IMR-90 (cell line): ENCODE measurements at regions not wholly inside any gene's neighbourhood (a gene's known extent, or its start where the extent isn't known, plus 50 kb on each side); places are given as distances from the start of the nearest gene placed in this dataset.

ENCODE experiments used
- ATAC-seq: fragments of 200-7000 bp; cut with Tn5 transposase; 2 replicates; pipeline ENCODE4 v1.9.1; 2020; ENCODE audit warnings: low read depth, mild to moderate bottlenecking, moderate library complexity
- BruUV-seq: library from RNA; stranded (reverse); fragments of 400-500 nt; replicated peaks from 2 replicates; lab custom pipeline; 2021; lab: Mats Ljungman, UMichigan
- CTCF ChIA-PET: fragments of 300-600 bp; formaldehyde crosslinking; extraction: SDS; loops from one replicate; lab custom pipeline; 2021; ENCODE audit warnings: antibody characterized with exemption; lab: Yijun Ruan, JAX
- POLR2A ChIA-PET: fragments of 300-600 bp; sonication (Branson Sonifier 250); formaldehyde crosslinking; loops from one replicate; lab custom pipeline; 2022; ENCODE audit warnings: antibody characterized with exemption; ENCODE audit not compliant: unreplicated experiment; lab: Charles Lee
- DNase-seq: peaks from one replicate; pipeline ENCODE4 v3.0.0; 2013
- H2AFZ ChIP-seq: replicated peaks from 2 replicates; pipeline ENCODE3; 2013; ENCODE audit warnings: low read length, mild to moderate bottlenecking; ENCODE audit not compliant: poor library complexity
- H2AK5ac ChIP-seq: 2 replicates; pipeline ENCODE4 v1.6.1; 2013; ENCODE audit warnings: low read depth, low read length, inconsistent platforms
- H2AK9ac ChIP-seq: replicated peaks from 2 replicates; pipeline ENCODE3; 2013; ENCODE audit warnings: mild to moderate bottlenecking, low read depth, low read length, moderate library complexity; ENCODE audit not compliant: poor library complexity
- H2BK120ac ChIP-seq: 2 replicates; pipeline ENCODE4 v1.6.1; 2013; ENCODE audit warnings: low read depth, low read length, inconsistent platforms
- H2BK15ac ChIP-seq: 3 replicates; pipeline ENCODE4 v1.6.1; 2013; ENCODE audit warnings: low read depth, low read length, inconsistent platforms
- H2BK20ac ChIP-seq: 2 replicates; pipeline ENCODE4 v1.6.1; 2013; ENCODE audit warnings: low read depth, mild to moderate bottlenecking, inconsistent platforms, low read length, moderate library complexity
- H2BK5ac ChIP-seq: 2 replicates; pipeline ENCODE4 v1.6.1; 2013; ENCODE audit warnings: mild to moderate bottlenecking, low read depth, low read length, inconsistent platforms; ENCODE audit not compliant: poor library complexity, severe bottlenecking
- H3K14ac ChIP-seq: replicated peaks from 2 replicates; pipeline ENCODE4 v1.6.1; 2013; ENCODE audit warnings: low read depth, low read length, inconsistent platforms
- H3K18ac ChIP-seq: 2 replicates; pipeline ENCODE4 v1.6.1; 2013; ENCODE audit warnings: low read depth, low read length, control low read depth
- H3K23ac ChIP-seq: 2 replicates; pipeline ENCODE4 v1.6.1; 2013; ENCODE audit warnings: low read depth, low read length, inconsistent platforms
- H3K27ac ChIP-seq: 2 replicates; pipeline ENCODE4 v1.5.1; 2013; ENCODE audit warnings: mild to moderate bottlenecking, control low read depth, low read length; ENCODE audit not compliant: insufficient read depth
- H3K27me3 ChIP-seq: 2 replicates; pipeline ENCODE4 v1.6.1; 2013; ENCODE audit warnings: low read length; ENCODE audit not compliant: control insufficient read depth, insufficient read depth
- H3K36me3 ChIP-seq: 2 replicates; pipeline ENCODE4 v1.6.1; 2013; ENCODE audit warnings: low read length, mixed read lengths; ENCODE audit not compliant: control insufficient read depth, insufficient read depth
- H3K4ac ChIP-seq: 2 replicates; pipeline ENCODE4 v1.6.1; 2013; ENCODE audit warnings: low read depth, low read length, inconsistent platforms
- H3K4me1 ChIP-seq: 2 replicates; pipeline ENCODE4 v1.6.1; 2013; ENCODE audit warnings: low read length, mixed read lengths; ENCODE audit not compliant: control insufficient read depth, insufficient read depth
- H3K4me2 ChIP-seq: 2 replicates; pipeline ENCODE4 v1.6.1; 2013; ENCODE audit warnings: low read depth, mild to moderate bottlenecking, control low read depth, low read length, moderate library complexity
- H3K4me3 ChIP-seq: 2 replicates; pipeline ENCODE4 v1.5.1; 2013; ENCODE audit warnings: low read depth, mild to moderate bottlenecking, control low read depth, low read length, moderate library complexity; ENCODE audit not compliant: insufficient read depth
- H3K56ac ChIP-seq: 2 replicates; pipeline ENCODE4 v1.6.1; 2013; ENCODE audit warnings: low read length, inconsistent platforms; ENCODE audit not compliant: insufficient read depth; ENCODE audit errors: extremely low read depth
- H3K79me1 ChIP-seq, 2 experiments: 2 replicates each; pipeline ENCODE4 v1.6.1; 2013; ENCODE audit warnings: low read length in 2 of 2, inconsistent platforms in 1 of 2, low read depth in 1 of 2
- H3K9ac ChIP-seq: 2 replicates; pipeline ENCODE4 v1.6.1; 2013; ENCODE audit warnings: low read depth, low read length, control low read depth
- H3K9me1 ChIP-seq: 2 replicates; pipeline ENCODE4 v1.6.1; 2013; ENCODE audit warnings: low read length, inconsistent platforms; ENCODE audit not compliant: insufficient read depth
- H3K9me3 ChIP-seq: 2 replicates; pipeline ENCODE4 v1.6.1; 2013; ENCODE audit warnings: low read length; ENCODE audit not compliant: control insufficient read depth, insufficient read depth
- H4K20me1 ChIP-seq: 2 replicates; pipeline ENCODE4 v1.6.1; 2013; ENCODE audit warnings: low read length, inconsistent platforms; ENCODE audit not compliant: insufficient read depth
- H4K5ac ChIP-seq: 2 replicates; pipeline ENCODE4 v1.6.1; 2013; ENCODE audit warnings: mild to moderate bottlenecking, low read depth, low read length, control low read depth
- H4K8ac ChIP-seq, 2 experiments: 2 replicates each; pipeline ENCODE4 v1.6.1; 2013; ENCODE audit warnings: low read depth in 2 of 2, low read length in 2 of 2, control low read depth in 1 of 2, inconsistent platforms in 1 of 2
- H4K91ac ChIP-seq: 2 replicates; pipeline ENCODE4 v1.6.1; 2013; ENCODE audit warnings: low read depth, low read length, inconsistent platforms; ENCODE audit not compliant: insufficient read depth
- BHLHE40 ChIP-seq: fragments of 150-350 bp; IDR thresholded peaks from 2 replicates; pipeline ENCODE4 v1.6.1; 2016; ENCODE audit warnings: mild to moderate bottlenecking, low read depth, low read length
- CEBPB ChIP-seq: IDR thresholded peaks from 2 replicates; pipeline ENCODE4 v1.6.1; 2012; ENCODE audit warnings: low read depth, low read length, improper control_type of control experiment
- CHD1 ChIP-seq: IDR thresholded peaks from 2 replicates; pipeline ENCODE4 v1.6.1; 2012; ENCODE audit warnings: low read depth, low read length, improper control_type of control experiment
- CTCF ChIP-seq: conservative IDR thresholded peaks from 2 replicates; pipeline ENCODE4 v1.5.1; 2012; ENCODE audit warnings: mild to moderate bottlenecking, low read depth, low read length, improper control_type of control experiment
- ELK1 ChIP-seq: fragments of 150-350 bp; IDR thresholded peaks from 2 replicates; pipeline ENCODE4 v1.6.1; 2016; ENCODE audit warnings: low read depth, mild to moderate bottlenecking, low read length, moderate library complexity, borderline replicate concordance
- MAZ ChIP-seq: IDR thresholded peaks from 2 replicates; pipeline ENCODE4 v1.6.1; 2012; ENCODE audit warnings: low read depth, mild to moderate bottlenecking, low read length, improper control_type of control experiment, moderate library complexity, borderline replicate concordance
- MXI1 ChIP-seq: IDR thresholded peaks from 2 replicates; pipeline ENCODE4 v1.6.1; 2012; ENCODE audit warnings: low read depth, mild to moderate bottlenecking, low read length, moderate library complexity, borderline replicate concordance
- NFE2L2 ChIP-seq: fragments of 150-350 bp; IDR thresholded peaks from 2 replicates; pipeline ENCODE4 v1.6.1; 2016; ENCODE audit warnings: low read depth, mild to moderate bottlenecking, low read length
- POLR2A ChIP-seq: IDR thresholded peaks from 2 replicates; pipeline ENCODE4 v1.6.1; 2012; ENCODE audit warnings: mild to moderate bottlenecking, low read depth, low read length
- RAD21 ChIP-seq: IDR thresholded peaks from 2 replicates; pipeline ENCODE4 v1.6.1; 2012; ENCODE audit warnings: low read length, improper control_type of control experiment
- RCOR1 ChIP-seq: IDR thresholded peaks from 2 replicates; pipeline ENCODE4 v1.6.1; 2012; ENCODE audit warnings: mild to moderate bottlenecking, low read length, improper control_type of control experiment; ENCODE audit not compliant: insufficient replicate concordance
- RFX5 ChIP-seq: IDR thresholded peaks from 2 replicates; pipeline ENCODE4 v1.8.0; 2012; ENCODE audit warnings: low read depth, mild to moderate bottlenecking, low read length, moderate library complexity
- SMC3 ChIP-seq: fragments of 150-350 bp; IDR thresholded peaks from 2 replicates; pipeline ENCODE4 v1.6.1; 2016; ENCODE audit warnings: low read depth, mild to moderate bottlenecking, antibody characterized with exemption, low read length, moderate library complexity
- WGBS, 2 experiments: methylation state at CpG; one replicate each; pipeline versions ENCODE4 v1.1.5 to v1.1.7; 2013; ENCODE audit warnings: missing lambda C conversion rate in 2 of 2; ENCODE audit not compliant: insufficient read length in 1 of 2; ENCODE audit errors: extremely low coverage in 2 of 2; 5-methylcytosine and 5-hydroxymethylcytosine counted together
- dilution Hi-C: fragments of 300-500 bp; cut with HindIII; formaldehyde crosslinking; loops from one replicate; pipeline ENCODE4 v1.14.3; 2018; ENCODE audit warnings: low sequenced_read_pairs; ENCODE audit not compliant: unreplicated experiment
- in situ Hi-C: fragments of 300-500 bp; cut with MboI; formaldehyde crosslinking; loops from 3 replicates; pipeline ENCODE4 v1.14.3; 2019; ENCODE audit warnings: low sequenced_read_pairs, inconsistent platforms, mixed read lengths
- intact Hi-C: fragments of 100-400 bp; cut with micrococcal nuclease; formaldehyde crosslinking; loops from 2 replicates; pipeline ENCODE4 v1.10.0; 2022

- Histone ChIP-seq H3K4ac (no peak overlapping the region), H2BK5ac (no peak overlapping the region), H3K18ac (no peak overlapping the region), H4K91ac (no peak overlapping the region), H3K9me1 (no peaks in the 10 kb centered on the region), H2AK9ac (no peak overlapping the region), H4K5ac (no peak overlapping the region), H4K20me1 (no peaks in the 10 kb centered on the region), H2AFZ (no peak overlapping the region), H3K23ac (no peak overlapping the region), H4K8ac (no peak overlapping the region), H2BK20ac (no peak overlapping the region), H3K9ac (no peak overlapping the region), H3K14ac (no peak overlapping the region), H2AK5ac (no peak overlapping the region), H2BK15ac (no peak overlapping the region), H3K4me2 (no peak overlapping the region), H3K56ac (no peak overlapping the region), H2BK120ac (no peak overlapping the region), H3K36me3 (no peaks in the 10 kb centered on the region), H3K4me3 (no peak overlapping the region), H3K27me3 (no peaks in the 10 kb centered on the region), H3K9me3 (peaks cover 67% of the 10 kb centered on the region), H3K4me1 (no peaks in the 10 kb centered on the region), H3K79me1 (no peaks in the 10 kb centered on the region), H3K27ac (no peak overlapping the region)
- POLR2A ChIA-PET = no interaction called here
- WGBS, 2 experiments = no CpG with 5 or more reads among the region's 12 CpGs
- ATAC-seq = no peak
- dilution Hi-C loops (no loop called here), in situ Hi-C loops (no loop called here), intact Hi-C loops (no loop called here)
- CTCF ChIA-PET = no interaction called here
- DNase-seq = no peak
- BruUV-seq = no TSS peak
- TF ChIP-seq POLR2A = no peak
- no peak for TF ChIP-seq CEBPB
- no peak for TF ChIP-seq SMC3
- TF ChIP-seq BHLHE40 = no peak
- no peak for TF ChIP-seq MXI1
- no peak for TF ChIP-seq RFX5
- no peak for TF ChIP-seq MAZ
- no peak for TF ChIP-seq NFE2L2
- TF ChIP-seq CHD1 = no peak
- TF ChIP-seq RCOR1 = no peak
- no peak for TF ChIP-seq ELK1
- no peak for TF ChIP-seq RAD21
- no peak for TF ChIP-seq CTCF
These were observed 201.8 kb upstream of the PPP2R2D start for GRCh38 chr10:131698986-131699385.
